Osteoblast (primary cell): ENCODE measurements at regions not wholly inside any gene's neighbourhood (a gene's known extent, or its start where the extent isn't known, plus 50 kb on each side); places are given as distances from the start of the nearest gene placed in this dataset.

ENCODE experiments used
- DNase-seq: peaks from one replicate; pipeline ENCODE4 v3.0.0; 2011; ENCODE audit warnings: low spot score, mixed read lengths; ENCODE audit not compliant: insufficient read length; ENCODE audit errors: missing footprints
- H2AFZ ChIP-seq: 2 replicates; pipeline ENCODE4 v1.6.0; 2011; ENCODE audit warnings: mild to moderate bottlenecking, low read length
- H3K27ac ChIP-seq: 2 replicates; pipeline ENCODE4 v1.5.1; 2011; ENCODE audit warnings: mild to moderate bottlenecking, low read depth, low read length, moderate library complexity
- H3K27me3 ChIP-seq: 2 replicates; pipeline ENCODE4 v1.6.0; 2012; ENCODE audit warnings: mild to moderate bottlenecking, control low read depth, inconsistent platforms, low read length, moderate library complexity; ENCODE audit not compliant: insufficient read depth
- H3K36me3 ChIP-seq: 2 replicates; pipeline ENCODE4 v1.5.1; 2011; ENCODE audit warnings: mild to moderate bottlenecking, low read length, control low read depth, moderate library complexity; ENCODE audit not compliant: insufficient read depth
- H3K4me1 ChIP-seq: 2 replicates; pipeline ENCODE4 v1.5.1; 2011; ENCODE audit warnings: mild to moderate bottlenecking, low read length, control low read depth, moderate library complexity; ENCODE audit not compliant: insufficient read depth
- H3K4me2 ChIP-seq: 2 replicates; pipeline ENCODE4 v1.6.0; 2011; ENCODE audit warnings: mild to moderate bottlenecking, low read length; ENCODE audit not compliant: insufficient read depth
- H3K4me3 ChIP-seq: fragments of 200-600 bp; sonication (generic); 3 replicates; pipeline ENCODE4 v1.5.1; 2012; ENCODE audit warnings: mild to moderate bottlenecking, low read length, inconsistent platforms; ENCODE audit not compliant: insufficient read depth
- H3K79me2 ChIP-seq: 2 replicates; pipeline ENCODE4 v1.6.0; 2012; ENCODE audit warnings: mild to moderate bottlenecking, low read length, control low read depth, inconsistent platforms; ENCODE audit not compliant: insufficient read depth
- H3K9me3 ChIP-seq: 2 replicates; pipeline ENCODE4 v1.5.1; 2011; ENCODE audit warnings: low read depth, low read length, control low read depth
- H4K20me1 ChIP-seq: 2 replicates; pipeline ENCODE4 v1.6.0; 2012; ENCODE audit warnings: mild to moderate bottlenecking, low read length, control low read depth; ENCODE audit not compliant: insufficient read depth
- TF ChIP-seq, protein P1 (sequence below): IDR thresholded peaks from 2 replicates; pipeline ENCODE4 v1.5.1; 2011; ENCODE audit warnings: mild to moderate bottlenecking, low read depth, low read length, moderate library complexity; ENCODE audit errors: extremely low read depth

DNA sequence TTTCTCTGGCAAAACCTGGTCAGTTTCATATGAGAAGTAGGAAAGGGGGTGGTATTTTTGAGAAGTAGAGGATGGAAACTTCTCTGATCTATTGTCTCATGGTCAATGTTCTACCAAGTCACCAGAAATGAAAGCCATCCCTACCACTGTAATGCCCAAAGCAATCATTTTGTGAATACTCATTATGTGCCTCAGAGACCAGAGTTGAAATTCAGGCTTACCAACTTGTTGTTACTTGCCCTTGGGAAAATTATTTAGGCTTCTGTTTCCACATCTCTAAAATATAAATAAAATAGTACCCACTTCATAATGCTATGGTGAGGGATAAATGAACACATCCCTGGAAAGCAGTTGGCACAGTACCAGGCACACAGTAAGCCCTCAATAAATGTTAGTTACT lies 723.7 kb upstream of the TBX3 start:
- H3K4me1 ChIP-seq, result peaks cover 11% of the 10 kb centered on the region
- no peak overlapping the region for H3K27ac ChIP-seq
- no peaks in the 10 kb centered on the region for H3K27me3 ChIP-seq
- DNase-seq, result no peak
- no peak overlapping the region for H2AFZ ChIP-seq
- no peak overlapping the region for H3K4me3 ChIP-seq
- H3K79me2 ChIP-seq, result no peaks in the 10 kb centered on the region
- no peaks in the 10 kb centered on the region for H3K36me3 ChIP-seq
- no peaks in the 10 kb centered on the region for H3K9me3 ChIP-seq
- no peak overlapping the region for H3K4me2 ChIP-seq
- H4K20me1 ChIP-seq, result no peaks in the 10 kb centered on the region
- TF ChIP-seq, protein P1, sequence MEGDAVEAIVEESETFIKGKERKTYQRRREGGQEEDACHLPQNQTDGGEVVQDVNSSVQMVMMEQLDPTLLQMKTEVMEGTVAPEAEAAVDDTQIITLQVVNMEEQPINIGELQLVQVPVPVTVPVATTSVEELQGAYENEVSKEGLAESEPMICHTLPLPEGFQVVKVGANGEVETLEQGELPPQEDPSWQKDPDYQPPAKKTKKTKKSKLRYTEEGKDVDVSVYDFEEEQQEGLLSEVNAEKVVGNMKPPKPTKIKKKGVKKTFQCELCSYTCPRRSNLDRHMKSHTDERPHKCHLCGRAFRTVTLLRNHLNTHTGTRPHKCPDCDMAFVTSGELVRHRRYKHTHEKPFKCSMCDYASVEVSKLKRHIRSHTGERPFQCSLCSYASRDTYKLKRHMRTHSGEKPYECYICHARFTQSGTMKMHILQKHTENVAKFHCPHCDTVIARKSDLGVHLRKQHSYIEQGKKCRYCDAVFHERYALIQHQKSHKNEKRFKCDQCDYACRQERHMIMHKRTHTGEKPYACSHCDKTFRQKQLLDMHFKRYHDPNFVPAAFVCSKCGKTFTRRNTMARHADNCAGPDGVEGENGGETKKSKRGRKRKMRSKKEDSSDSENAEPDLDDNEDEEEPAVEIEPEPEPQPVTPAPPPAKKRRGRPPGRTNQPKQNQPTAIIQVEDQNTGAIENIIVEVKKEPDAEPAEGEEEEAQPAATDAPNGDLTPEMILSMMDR, result no peak

DNA sequence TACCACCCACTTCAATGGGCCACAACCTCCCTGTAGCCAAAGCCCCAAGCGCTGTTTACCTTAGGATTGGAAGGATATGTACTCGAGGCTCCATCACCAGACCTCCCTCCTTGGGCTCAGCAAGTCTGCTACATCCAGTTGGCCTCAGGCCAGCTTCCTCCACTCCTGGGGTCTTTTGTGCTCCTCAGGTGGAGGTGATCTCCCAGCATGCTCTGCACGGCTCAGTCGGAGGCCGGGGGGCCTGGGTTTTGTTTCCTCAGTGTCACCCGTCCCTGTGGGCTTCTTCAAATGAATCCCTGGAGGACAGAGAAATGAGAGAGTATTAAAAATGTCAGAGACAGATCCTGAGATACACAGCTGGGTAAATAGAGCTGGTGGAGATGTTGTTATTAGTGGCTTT lies 723.1 kb upstream of the TBX3 start:
- no peak overlapping the region for H3K4me3 ChIP-seq
- H3K4me1 ChIP-seq, result peaks cover 11% of the 10 kb centered on the region
- no peaks in the 10 kb centered on the region for H3K79me2 ChIP-seq
- H3K4me2 ChIP-seq, result no peak overlapping the region
- no peaks in the 10 kb centered on the region for H3K36me3 ChIP-seq
- TF ChIP-seq, protein P1, result no peak
- H2AFZ ChIP-seq, result no peak overlapping the region
- no peaks in the 10 kb centered on the region for H4K20me1 ChIP-seq
- H3K27ac ChIP-seq, result no peak overlapping the region
- H3K27me3 ChIP-seq, result no peaks in the 10 kb centered on the region
- H3K9me3 ChIP-seq, result no peaks in the 10 kb centered on the region
- no peak for DNase-seq

DNA sequence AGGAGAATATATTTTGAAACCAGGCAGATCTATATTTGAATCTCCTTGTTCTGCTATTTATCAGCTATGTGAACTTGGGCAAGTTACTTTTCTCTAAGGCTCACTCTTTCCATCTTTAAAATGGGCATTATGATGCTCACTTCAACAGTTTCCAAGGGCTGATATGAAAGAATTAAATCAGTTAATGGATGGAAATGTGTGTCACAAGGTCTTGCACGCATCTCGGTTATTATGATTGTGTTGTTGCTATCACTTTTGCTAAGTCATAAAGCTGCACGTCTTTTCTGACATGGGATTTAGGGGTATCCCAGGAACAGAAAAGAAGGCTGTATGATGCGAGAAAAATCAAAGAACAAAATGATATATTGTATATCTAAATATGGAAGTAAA lies 721.5 kb upstream of the TBX3 start:
- Histone ChIP-seq H3K79me2 (no peaks in the 10 kb centered on the region), H2AFZ (no peak overlapping the region), H3K27me3 (no peaks in the 10 kb centered on the region), H4K20me1 (no peaks in the 10 kb centered on the region), H3K9me3 (no peaks in the 10 kb centered on the region), H3K4me2 (no peak overlapping the region), H3K27ac (peak overlapping the region; percentile 1), H3K36me3 (no peaks in the 10 kb centered on the region), H3K4me1 (peaks cover 11% of the 10 kb centered on the region), H3K4me3 (no peak overlapping the region)
- TF ChIP-seq, protein P1, result no peak
- DNase-seq, result no peak

- H4K20me1 ChIP-seq, result no peaks in the 10 kb centered on the region
- peak overlapping the region; percentile 63 for H3K4me2 ChIP-seq
- no peak overlapping the region for H2AFZ ChIP-seq
- no peaks in the 10 kb centered on the region for H3K79me2 ChIP-seq
- H3K27ac ChIP-seq, result peak overlapping the region; percentile 56
- peak; percentile 32 for DNase-seq
- H3K9me3 ChIP-seq, result no peaks in the 10 kb centered on the region
- H3K4me1 ChIP-seq, result peaks cover 11% of the 10 kb centered on the region
- peak overlapping the region; percentile 19 for H3K4me3 ChIP-seq
- TF ChIP-seq, protein P1, result no peak
- H3K36me3 ChIP-seq, result no peaks in the 10 kb centered on the region
- H3K27me3 ChIP-seq, result no peaks in the 10 kb centered on the region
Measured at GRCh38 chr12:115404761-115405470, 720.9 kb upstream of the TBX3 start.
